Osteoblast (primary cell): ENCODE measurements at regions not wholly inside any gene's neighbourhood (a gene's known extent, or its start where the extent isn't known, plus 50 kb on each side); places are given as distances from the start of the nearest gene placed in this dataset.

Source experiments
- DNase-seq: peaks from one replicate; pipeline ENCODE4 v3.0.0; 2011; ENCODE audit warnings: low spot score, mixed read lengths; ENCODE audit not compliant: insufficient read length; ENCODE audit errors: missing footprints
- H2AFZ ChIP-seq: 2 replicates; pipeline ENCODE4 v1.6.0; 2011; ENCODE audit warnings: mild to moderate bottlenecking, low read length
- H3K27ac ChIP-seq: 2 replicates; pipeline ENCODE4 v1.5.1; 2011; ENCODE audit warnings: mild to moderate bottlenecking, low read depth, low read length, moderate library complexity
- H3K27me3 ChIP-seq: 2 replicates; pipeline ENCODE4 v1.6.0; 2012; ENCODE audit warnings: mild to moderate bottlenecking, control low read depth, inconsistent platforms, low read length, moderate library complexity; ENCODE audit not compliant: insufficient read depth
- H3K36me3 ChIP-seq: 2 replicates; pipeline ENCODE4 v1.5.1; 2011; ENCODE audit warnings: mild to moderate bottlenecking, low read length, control low read depth, moderate library complexity; ENCODE audit not compliant: insufficient read depth
- H3K4me1 ChIP-seq: 2 replicates; pipeline ENCODE4 v1.5.1; 2011; ENCODE audit warnings: mild to moderate bottlenecking, low read length, control low read depth, moderate library complexity; ENCODE audit not compliant: insufficient read depth
- H3K4me2 ChIP-seq: 2 replicates; pipeline ENCODE4 v1.6.0; 2011; ENCODE audit warnings: mild to moderate bottlenecking, low read length; ENCODE audit not compliant: insufficient read depth
- H3K4me3 ChIP-seq: fragments of 200-600 bp; sonication (generic); 3 replicates; pipeline ENCODE4 v1.5.1; 2012; ENCODE audit warnings: mild to moderate bottlenecking, low read length, inconsistent platforms; ENCODE audit not compliant: insufficient read depth
- H3K79me2 ChIP-seq: 2 replicates; pipeline ENCODE4 v1.6.0; 2012; ENCODE audit warnings: mild to moderate bottlenecking, low read length, control low read depth, inconsistent platforms; ENCODE audit not compliant: insufficient read depth
- H3K9me3 ChIP-seq: 2 replicates; pipeline ENCODE4 v1.5.1; 2011; ENCODE audit warnings: low read depth, low read length, control low read depth
- H4K20me1 ChIP-seq: 2 replicates; pipeline ENCODE4 v1.6.0; 2012; ENCODE audit warnings: mild to moderate bottlenecking, low read length, control low read depth; ENCODE audit not compliant: insufficient read depth
- CTCF ChIP-seq: IDR thresholded peaks from 2 replicates; pipeline ENCODE4 v1.5.1; 2011; ENCODE audit warnings: mild to moderate bottlenecking, low read depth, low read length, moderate library complexity; ENCODE audit errors: extremely low read depth

- H3K79me2 ChIP-seq: peaks cover 23% of the 10 kb centered on the region
- H3K36me3 ChIP-seq: no peaks in the 10 kb centered on the region
- no peaks in the 10 kb centered on the region for H3K27me3 ChIP-seq
- TF ChIP-seq CTCF: no peak
- peak; percentile 57 for DNase-seq
- H3K9me3 ChIP-seq: no peaks in the 10 kb centered on the region
- H3K27ac ChIP-seq: no peak overlapping the region
- peaks cover 6% of the 10 kb centered on the region for H3K4me1 ChIP-seq
- no peak overlapping the region for H3K4me2 ChIP-seq
- H3K4me3 ChIP-seq: no peak overlapping the region
- peaks cover 17% of the 10 kb centered on the region for H4K20me1 ChIP-seq
- H2AFZ ChIP-seq: no peak overlapping the region
Measured at GRCh38 chr4:3364199-3364598, 71.4 kb downstream of the RGS12 start.

GRCh38 chr4:3364634-3365314 is 72.0 kb downstream of the RGS12 start:
- H3K4me1 ChIP-seq: peaks cover 12% of the 10 kb centered on the region
- H2AFZ ChIP-seq: no peak overlapping the region
- no peak for TF ChIP-seq CTCF
- H3K27ac ChIP-seq: no peak overlapping the region
- H3K36me3 ChIP-seq: no peaks in the 10 kb centered on the region
- DNase-seq: no peak
- peaks cover 17% of the 10 kb centered on the region for H4K20me1 ChIP-seq
- peaks cover 23% of the 10 kb centered on the region for H3K79me2 ChIP-seq
- H3K4me2 ChIP-seq: no peak overlapping the region
- no peak overlapping the region for H3K4me3 ChIP-seq
- no peaks in the 10 kb centered on the region for H3K27me3 ChIP-seq
- no peaks in the 10 kb centered on the region for H3K9me3 ChIP-seq

GRCh38 chr4:3365326-3365725 is 72.5 kb downstream of the RGS12 start:
- Histone ChIP-seq H2AFZ (no peak overlapping the region), H3K4me3 (no peak overlapping the region), H3K36me3 (no peaks in the 10 kb centered on the region), H3K9me3 (no peaks in the 10 kb centered on the region), H3K4me2 (no peak overlapping the region), H3K4me1 (peaks cover 17% of the 10 kb centered on the region), H3K79me2 (peaks cover 23% of the 10 kb centered on the region), H4K20me1 (peaks cover 17% of the 10 kb centered on the region), H3K27me3 (no peaks in the 10 kb centered on the region), H3K27ac (no peak overlapping the region)
- TF ChIP-seq CTCF: no peak
- DNase-seq: peak; percentile 62

- Histone ChIP-seq H3K4me3 (no peak overlapping the region), H4K20me1 (peaks cover 15% of the 10 kb centered on the region), H3K4me2 (no peak overlapping the region), H3K4me1 (peaks cover 19% of the 10 kb centered on the region), H3K36me3 (no peaks in the 10 kb centered on the region), H3K79me2 (peaks cover 21% of the 10 kb centered on the region), H3K9me3 (no peaks in the 10 kb centered on the region), H3K27me3 (no peaks in the 10 kb centered on the region), H3K27ac (no peak overlapping the region), H2AFZ (no peak overlapping the region)
- peak; percentile 78 for DNase-seq
- TF ChIP-seq CTCF: no peak
Measured at GRCh38 chr4:3365871-3366842, 73.3 kb downstream of the RGS12 start.
